GM12891 (cell line): ENCODE measurements at regions not wholly inside any gene's neighbourhood (a gene's known extent, or its start where the extent isn't known, plus 50 kb on each side); places are given as distances from the start of the nearest gene placed in this dataset.

Source experiments
- PAX5 ChIP-seq: IDR thresholded peaks from 2 replicates; pipeline ENCODE4 v1.6.1; 2011; ENCODE audit warnings: low read length, moderate library complexity, mild to moderate bottlenecking; ENCODE audit not compliant: insufficient read depth, severe bottlenecking
- POLR2A ChIP-seq: IDR thresholded peaks from 2 replicates; pipeline ENCODE4 v1.6.1; 2011; ENCODE audit warnings: low read depth, low read length, control low read depth
- POLR2AphosphoS5 ChIP-seq: IDR thresholded peaks from 2 replicates; pipeline ENCODE4 v1.6.1; 2011; ENCODE audit warnings: low read depth, low read length, control low read depth
- POU2F2 ChIP-seq: IDR thresholded peaks from 2 replicates; pipeline ENCODE4 v1.6.1; 2011; ENCODE audit warnings: low read depth, mild to moderate bottlenecking, control low read depth, low read length, moderate library complexity
- SPI1 ChIP-seq: IDR thresholded peaks from 2 replicates; pipeline ENCODE4 v1.6.1; 2011; ENCODE audit warnings: low read depth, low read length, control low read depth
- TAF1 ChIP-seq: IDR thresholded peaks from 2 replicates; pipeline ENCODE4 v1.6.1; 2011; ENCODE audit warnings: low read depth, low read length, control low read depth

DNA sequence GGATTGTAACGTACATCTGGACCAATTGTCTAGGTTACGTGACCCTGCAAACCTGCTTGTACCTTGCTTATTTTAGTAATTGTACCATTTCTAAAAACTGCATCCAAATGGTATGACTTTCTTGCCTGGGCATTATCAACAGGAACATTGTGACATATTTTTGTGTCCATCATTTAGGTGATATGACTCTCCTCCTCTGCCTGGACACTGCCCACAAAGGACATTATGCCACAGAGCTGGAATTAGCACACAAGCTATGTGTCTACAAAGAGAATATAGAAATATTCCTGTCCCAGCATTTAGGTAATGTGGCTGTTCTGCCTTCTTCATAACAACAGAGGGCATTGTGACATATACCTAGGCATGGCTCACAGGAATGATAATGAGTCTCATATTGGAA lies 1153.7 kb upstream of the AMELY start:
- TF ChIP-seq POLR2A = no peak
- no peak for TF ChIP-seq POLR2AphosphoS5
- no peak for TF ChIP-seq PAX5
- no peak for TF ChIP-seq TAF1
- TF ChIP-seq POU2F2 = no peak
- TF ChIP-seq SPI1 = no peak
